IMR-90 (cell line): ENCODE measurements at regions not wholly inside any gene's neighbourhood (a gene's known extent, or its start where the extent isn't known, plus 50 kb on each side); places are given as distances from the start of the nearest gene placed in this dataset.
"Not testable (repeated sequence)": the region's sequence is repeated elsewhere in the genome, so short reads cannot be mapped to it uniquely, and the experiment has no call there.

Experiments used
- ATAC-seq: fragments of 200-7000 bp; cut with Tn5 transposase; 2 replicates; pipeline ENCODE4 v1.9.1; 2020; ENCODE audit warnings: low read depth, mild to moderate bottlenecking, moderate library complexity
- BruUV-seq: library from RNA; stranded (reverse); fragments of 400-500 nt; replicated peaks from 2 replicates; lab custom pipeline; 2021; lab: Mats Ljungman, UMichigan
- CTCF ChIA-PET: fragments of 300-600 bp; formaldehyde crosslinking; extraction: SDS; loops from one replicate; lab custom pipeline; 2021; ENCODE audit warnings: antibody characterized with exemption; lab: Yijun Ruan, JAX
- POLR2A ChIA-PET: fragments of 300-600 bp; sonication (Branson Sonifier 250); formaldehyde crosslinking; loops from one replicate; lab custom pipeline; 2022; ENCODE audit warnings: antibody characterized with exemption; ENCODE audit not compliant: unreplicated experiment; lab: Charles Lee
- DNase-seq: peaks from one replicate; pipeline ENCODE4 v3.0.0; 2013
- H2AFZ ChIP-seq: replicated peaks from 2 replicates; pipeline ENCODE3; 2013; ENCODE audit warnings: low read length, mild to moderate bottlenecking; ENCODE audit not compliant: poor library complexity
- H2AK5ac ChIP-seq: 2 replicates; pipeline ENCODE4 v1.6.1; 2013; ENCODE audit warnings: low read depth, low read length, inconsistent platforms
- H2AK9ac ChIP-seq: replicated peaks from 2 replicates; pipeline ENCODE3; 2013; ENCODE audit warnings: mild to moderate bottlenecking, low read depth, low read length, moderate library complexity; ENCODE audit not compliant: poor library complexity
- H2BK120ac ChIP-seq: 2 replicates; pipeline ENCODE4 v1.6.1; 2013; ENCODE audit warnings: low read depth, low read length, inconsistent platforms
- H2BK15ac ChIP-seq: 3 replicates; pipeline ENCODE4 v1.6.1; 2013; ENCODE audit warnings: low read depth, low read length, inconsistent platforms
- H2BK20ac ChIP-seq: 2 replicates; pipeline ENCODE4 v1.6.1; 2013; ENCODE audit warnings: low read depth, mild to moderate bottlenecking, inconsistent platforms, low read length, moderate library complexity
- H2BK5ac ChIP-seq: 2 replicates; pipeline ENCODE4 v1.6.1; 2013; ENCODE audit warnings: mild to moderate bottlenecking, low read depth, low read length, inconsistent platforms; ENCODE audit not compliant: poor library complexity, severe bottlenecking
- H3K14ac ChIP-seq: replicated peaks from 2 replicates; pipeline ENCODE4 v1.6.1; 2013; ENCODE audit warnings: low read depth, low read length, inconsistent platforms
- H3K18ac ChIP-seq: 2 replicates; pipeline ENCODE4 v1.6.1; 2013; ENCODE audit warnings: low read depth, low read length, control low read depth
- H3K23ac ChIP-seq: 2 replicates; pipeline ENCODE4 v1.6.1; 2013; ENCODE audit warnings: low read depth, low read length, inconsistent platforms
- H3K27ac ChIP-seq: 2 replicates; pipeline ENCODE4 v1.5.1; 2013; ENCODE audit warnings: mild to moderate bottlenecking, control low read depth, low read length; ENCODE audit not compliant: insufficient read depth
- H3K27me3 ChIP-seq: 2 replicates; pipeline ENCODE4 v1.6.1; 2013; ENCODE audit warnings: low read length; ENCODE audit not compliant: control insufficient read depth, insufficient read depth
- H3K36me3 ChIP-seq: 2 replicates; pipeline ENCODE4 v1.6.1; 2013; ENCODE audit warnings: low read length, mixed read lengths; ENCODE audit not compliant: control insufficient read depth, insufficient read depth
- H3K4ac ChIP-seq: 2 replicates; pipeline ENCODE4 v1.6.1; 2013; ENCODE audit warnings: low read depth, low read length, inconsistent platforms
- H3K4me1 ChIP-seq: 2 replicates; pipeline ENCODE4 v1.6.1; 2013; ENCODE audit warnings: low read length, mixed read lengths; ENCODE audit not compliant: control insufficient read depth, insufficient read depth
- H3K4me2 ChIP-seq: 2 replicates; pipeline ENCODE4 v1.6.1; 2013; ENCODE audit warnings: low read depth, mild to moderate bottlenecking, control low read depth, low read length, moderate library complexity
- H3K4me3 ChIP-seq: 2 replicates; pipeline ENCODE4 v1.5.1; 2013; ENCODE audit warnings: low read depth, mild to moderate bottlenecking, control low read depth, low read length, moderate library complexity; ENCODE audit not compliant: insufficient read depth
- H3K56ac ChIP-seq: 2 replicates; pipeline ENCODE4 v1.6.1; 2013; ENCODE audit warnings: low read length, inconsistent platforms; ENCODE audit not compliant: insufficient read depth; ENCODE audit errors: extremely low read depth
- H3K79me1 ChIP-seq, 2 experiments: 2 replicates each; pipeline ENCODE4 v1.6.1; 2013; ENCODE audit warnings: low read length in 2 of 2, inconsistent platforms in 1 of 2, low read depth in 1 of 2
- H3K9ac ChIP-seq: 2 replicates; pipeline ENCODE4 v1.6.1; 2013; ENCODE audit warnings: low read depth, low read length, control low read depth
- H3K9me1 ChIP-seq: 2 replicates; pipeline ENCODE4 v1.6.1; 2013; ENCODE audit warnings: low read length, inconsistent platforms; ENCODE audit not compliant: insufficient read depth
- H3K9me3 ChIP-seq: 2 replicates; pipeline ENCODE4 v1.6.1; 2013; ENCODE audit warnings: low read length; ENCODE audit not compliant: control insufficient read depth, insufficient read depth
- H4K20me1 ChIP-seq: 2 replicates; pipeline ENCODE4 v1.6.1; 2013; ENCODE audit warnings: low read length, inconsistent platforms; ENCODE audit not compliant: insufficient read depth
- H4K5ac ChIP-seq: 2 replicates; pipeline ENCODE4 v1.6.1; 2013; ENCODE audit warnings: mild to moderate bottlenecking, low read depth, low read length, control low read depth
- H4K8ac ChIP-seq, 2 experiments: 2 replicates each; pipeline ENCODE4 v1.6.1; 2013; ENCODE audit warnings: low read depth in 2 of 2, low read length in 2 of 2, control low read depth in 1 of 2, inconsistent platforms in 1 of 2
- H4K91ac ChIP-seq: 2 replicates; pipeline ENCODE4 v1.6.1; 2013; ENCODE audit warnings: low read depth, low read length, inconsistent platforms; ENCODE audit not compliant: insufficient read depth
- CEBPB ChIP-seq: IDR thresholded peaks from 2 replicates; pipeline ENCODE4 v1.6.1; 2012; ENCODE audit warnings: low read depth, low read length, improper control_type of control experiment
- MAFK ChIP-seq: IDR thresholded peaks from 2 replicates; pipeline ENCODE4 v1.6.1; 2012; ENCODE audit warnings: low read depth, low read length, improper control_type of control experiment
- POLR2A ChIP-seq: IDR thresholded peaks from 2 replicates; pipeline ENCODE4 v1.6.1; 2012; ENCODE audit warnings: mild to moderate bottlenecking, low read depth, low read length
- RCOR1 ChIP-seq: IDR thresholded peaks from 2 replicates; pipeline ENCODE4 v1.6.1; 2012; ENCODE audit warnings: mild to moderate bottlenecking, low read length, improper control_type of control experiment; ENCODE audit not compliant: insufficient replicate concordance
- WGBS, 2 experiments: methylation state at CpG; one replicate each; pipeline versions ENCODE4 v1.1.5 to v1.1.7; 2013; ENCODE audit warnings: missing lambda C conversion rate in 2 of 2; ENCODE audit not compliant: insufficient read length in 1 of 2; ENCODE audit errors: extremely low coverage in 2 of 2; 5-methylcytosine and 5-hydroxymethylcytosine counted together
- dilution Hi-C: fragments of 300-500 bp; cut with HindIII; formaldehyde crosslinking; loops from one replicate; pipeline ENCODE4 v1.14.3; 2018; ENCODE audit warnings: low sequenced_read_pairs; ENCODE audit not compliant: unreplicated experiment
- in situ Hi-C: fragments of 300-500 bp; cut with MboI; formaldehyde crosslinking; loops from 3 replicates; pipeline ENCODE4 v1.14.3; 2019; ENCODE audit warnings: low sequenced_read_pairs, inconsistent platforms, mixed read lengths
- intact Hi-C: fragments of 100-400 bp; cut with micrococcal nuclease; formaldehyde crosslinking; loops from 2 replicates; pipeline ENCODE4 v1.10.0; 2022
- TF ChIP-seq, protein P1 (sequence below): fragments of 150-350 bp; IDR thresholded peaks from 2 replicates; pipeline ENCODE4 v1.6.1; 2017; ENCODE audit warnings: mild to moderate bottlenecking, antibody characterized with exemption, low read length, low read depth
- TF ChIP-seq, protein P2 (sequence below): fragments of 150-350 bp; IDR thresholded peaks from 2 replicates; pipeline ENCODE4 v1.6.1; 2016; ENCODE audit warnings: low read depth, mild to moderate bottlenecking, low read length, moderate library complexity, borderline replicate concordance

DNA sequence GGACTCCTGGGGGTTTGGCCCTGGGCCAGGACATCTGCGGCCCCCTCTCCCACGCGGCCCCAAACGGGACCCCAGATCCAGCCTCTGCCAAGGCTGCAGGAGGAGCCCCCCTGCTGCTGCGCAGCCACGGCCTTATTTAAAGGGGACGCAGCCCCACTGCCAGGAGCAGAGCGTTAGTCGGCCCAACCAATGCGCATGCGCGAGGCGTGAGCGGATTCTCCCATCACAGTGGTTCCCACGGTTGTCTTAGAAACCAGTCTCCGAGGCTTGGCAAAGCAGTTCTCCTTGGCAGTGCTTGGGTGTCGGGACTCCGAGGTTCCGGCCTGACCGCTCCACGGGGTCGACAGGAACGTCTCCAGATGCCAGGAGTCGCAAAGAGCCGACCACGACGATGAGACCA is 288.3 kb upstream of the ZNF337 start:
- H3K9ac ChIP-seq, result no peak overlapping the region
- no TSS peak for BruUV-seq
- H3K27ac ChIP-seq, result no peak overlapping the region
- CTCF ChIA-PET, result no interaction called here
- 6% methylated on average over 21 of the region's 27 CpGs; no CpG with 5 or more reads in 1 of the 2 experiments for WGBS, 2 experiments
- H2AK5ac ChIP-seq, result no peak overlapping the region
- H2BK120ac ChIP-seq, result no peak overlapping the region
- no peak overlapping the region for H2BK15ac ChIP-seq
- no peak overlapping the region for H3K14ac ChIP-seq
- TF ChIP-seq POLR2A (no peak), MAFK (no peak), RCOR1 (no peak), CEBPB (no peak)
- TF ChIP-seq, protein P1, sequence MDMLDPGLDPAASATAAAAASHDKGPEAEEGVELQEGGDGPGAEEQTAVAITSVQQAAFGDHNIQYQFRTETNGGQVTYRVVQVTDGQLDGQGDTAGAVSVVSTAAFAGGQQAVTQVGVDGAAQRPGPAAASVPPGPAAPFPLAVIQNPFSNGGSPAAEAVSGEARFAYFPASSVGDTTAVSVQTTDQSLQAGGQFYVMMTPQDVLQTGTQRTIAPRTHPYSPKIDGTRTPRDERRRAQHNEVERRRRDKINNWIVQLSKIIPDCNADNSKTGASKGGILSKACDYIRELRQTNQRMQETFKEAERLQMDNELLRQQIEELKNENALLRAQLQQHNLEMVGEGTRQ, result no peak
- TF ChIP-seq, protein P2, sequence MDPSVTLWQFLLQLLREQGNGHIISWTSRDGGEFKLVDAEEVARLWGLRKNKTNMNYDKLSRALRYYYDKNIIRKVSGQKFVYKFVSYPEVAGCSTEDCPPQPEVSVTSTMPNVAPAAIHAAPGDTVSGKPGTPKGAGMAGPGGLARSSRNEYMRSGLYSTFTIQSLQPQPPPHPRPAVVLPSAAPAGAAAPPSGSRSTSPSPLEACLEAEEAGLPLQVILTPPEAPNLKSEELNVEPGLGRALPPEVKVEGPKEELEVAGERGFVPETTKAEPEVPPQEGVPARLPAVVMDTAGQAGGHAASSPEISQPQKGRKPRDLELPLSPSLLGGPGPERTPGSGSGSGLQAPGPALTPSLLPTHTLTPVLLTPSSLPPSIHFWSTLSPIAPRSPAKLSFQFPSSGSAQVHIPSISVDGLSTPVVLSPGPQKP, result no peak
- peak; percentile 89 for ATAC-seq
- no peak overlapping the region for H3K56ac ChIP-seq
- H3K9me3 ChIP-seq, result no peaks in the 10 kb centered on the region
- no peak overlapping the region for H3K23ac ChIP-seq
- H3K9me1 ChIP-seq, result no peaks in the 10 kb centered on the region
- peaks cover 5% of the 10 kb centered on the region; the same call in 1 of the 2 replicates for H3K27me3 ChIP-seq
- H2AK9ac ChIP-seq, result no peak overlapping the region
- H3K36me3 ChIP-seq, result no peaks in the 10 kb centered on the region
- DNase-seq, result peak; percentile 49
- no peak overlapping the region for H2BK5ac ChIP-seq
- dilution Hi-C loops (no loop called here), intact Hi-C loops (no loop called here), in situ Hi-C loops (loop anchor here (25.0 kb wide), 5 partner anchors 123 to 823 kb away; partner anchors contain the start of gene ZNF337)
- H3K79me1 ChIP-seq, result no peaks in the 10 kb centered on the region
- H3K4me1 ChIP-seq, result no peaks in the 10 kb centered on the region
- POLR2A ChIA-PET, result no interaction called here
- H3K4ac ChIP-seq, result no peak overlapping the region
- peak overlapping the region; percentile 54 for H3K4me2 ChIP-seq
- H3K18ac ChIP-seq, result no peak overlapping the region
- no peak overlapping the region for H4K5ac ChIP-seq
- H4K20me1 ChIP-seq, result no peaks in the 10 kb centered on the region
- no peak overlapping the region for H4K91ac ChIP-seq
- peak overlapping the region; percentile 23; the same call in 1 of the 2 replicates for H3K4me3 ChIP-seq
- peak overlapping the region; percentile 81 for H2AFZ ChIP-seq
- no peak overlapping the region for H4K8ac ChIP-seq
- H2BK20ac ChIP-seq, result no peak overlapping the region

DNA sequence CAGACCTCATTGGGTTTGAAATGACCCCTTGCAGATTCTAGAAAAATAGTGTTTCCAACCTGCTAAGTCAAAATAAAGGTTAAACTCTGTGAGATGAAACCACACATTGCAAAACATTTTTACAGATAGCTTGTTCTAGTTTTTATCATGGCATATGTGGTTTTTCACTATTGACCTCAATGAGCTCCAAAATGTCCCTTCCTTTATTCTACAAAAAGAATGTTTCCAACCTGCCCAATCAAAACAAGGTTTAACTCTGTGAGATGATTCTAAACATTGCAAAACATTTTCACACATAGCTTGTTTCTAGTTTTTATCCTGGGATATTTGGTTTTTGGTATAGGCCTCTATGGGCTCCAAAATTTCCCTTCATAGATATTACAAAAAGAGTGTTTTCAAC is 286.0 kb upstream of the ZNF337 start:
- H3K9me1 ChIP-seq, intact Hi-C loops, H3K9ac ChIP-seq, H3K23ac ChIP-seq, H3K4me2 ChIP-seq, BruUV-seq, H3K56ac ChIP-seq, H4K20me1 ChIP-seq, H3K18ac ChIP-seq, POLR2A ChIA-PET, H3K4me3 ChIP-seq, H3K9me3 ChIP-seq, H3K27ac ChIP-seq, H3K27me3 ChIP-seq, H2AK5ac ChIP-seq, H2BK120ac ChIP-seq, dilution Hi-C loops, ATAC-seq, H2AK9ac ChIP-seq, H2AFZ ChIP-seq, H2BK20ac ChIP-seq, H3K79me1 ChIP-seq, H4K5ac ChIP-seq, H2BK15ac ChIP-seq, CTCF ChIA-PET, H3K4ac ChIP-seq, H4K8ac ChIP-seq, H3K4me1 ChIP-seq, H3K14ac ChIP-seq, H3K36me3 ChIP-seq, H4K91ac ChIP-seq, DNase-seq, H2BK5ac ChIP-seq: not testable (repeated sequence)
- in situ Hi-C loops, result loop anchor here (25.0 kb wide), 5 partner anchors 120 to 820 kb away; partner anchors contain the start of gene ZNF337
